HG02852 (cell line): ENCODE measurements at regions not wholly inside any gene's neighbourhood (a gene's known extent, or its start where the extent isn't known, plus 50 kb on each side); places are given as distances from the start of the nearest gene placed in this dataset.

Source experiments
- ATAC-seq: cut with Tn5 transposase; IDR thresholded peaks from one replicate; pipeline ENCODE4 v1.9.1; 2021; ENCODE audit warnings: mild to moderate bottlenecking, moderate library complexity; ENCODE audit not compliant: unreplicated experiment

DNA sequence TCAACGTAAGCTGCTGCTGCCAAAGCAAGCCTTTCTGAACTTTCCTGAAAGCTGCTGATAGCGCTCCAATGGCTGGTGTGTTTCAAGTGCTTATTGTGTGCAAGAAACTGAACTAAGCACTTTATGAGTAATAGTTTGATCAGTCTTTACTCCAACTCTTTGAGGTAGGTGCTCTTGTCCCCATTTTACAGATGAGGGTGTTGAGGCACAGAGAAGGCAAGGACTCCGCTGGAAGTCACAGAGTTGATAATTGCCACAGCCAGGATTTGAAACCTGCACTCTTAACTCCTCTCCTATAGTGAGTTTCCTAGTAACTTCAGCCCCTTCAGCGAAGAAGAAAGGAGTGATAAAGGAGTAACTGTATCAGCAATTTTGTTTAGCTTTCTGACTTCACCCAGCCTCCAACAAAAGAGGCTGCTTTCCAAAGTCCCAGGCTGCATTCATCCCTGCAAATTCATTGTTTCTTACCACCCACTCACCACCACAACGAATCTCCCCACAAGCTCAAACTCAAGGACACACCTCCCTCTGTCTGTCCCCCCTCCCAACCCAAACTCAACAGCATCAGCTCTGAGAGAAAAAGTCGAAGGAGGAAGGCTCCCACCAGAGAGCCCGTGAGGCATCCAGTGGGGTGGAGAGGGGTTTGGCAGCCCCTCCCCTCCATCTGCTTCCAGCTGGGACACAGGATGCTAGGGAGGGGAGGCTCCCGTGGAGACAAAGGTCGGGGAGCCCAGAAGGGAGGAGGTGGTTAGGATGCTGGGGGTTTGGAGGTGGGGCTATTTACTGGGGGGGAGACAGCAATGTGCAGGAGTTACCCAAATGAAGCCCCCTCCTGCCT, 139.6 kb downstream of the NAV1 start:
- no peak for ATAC-seq

DNA sequence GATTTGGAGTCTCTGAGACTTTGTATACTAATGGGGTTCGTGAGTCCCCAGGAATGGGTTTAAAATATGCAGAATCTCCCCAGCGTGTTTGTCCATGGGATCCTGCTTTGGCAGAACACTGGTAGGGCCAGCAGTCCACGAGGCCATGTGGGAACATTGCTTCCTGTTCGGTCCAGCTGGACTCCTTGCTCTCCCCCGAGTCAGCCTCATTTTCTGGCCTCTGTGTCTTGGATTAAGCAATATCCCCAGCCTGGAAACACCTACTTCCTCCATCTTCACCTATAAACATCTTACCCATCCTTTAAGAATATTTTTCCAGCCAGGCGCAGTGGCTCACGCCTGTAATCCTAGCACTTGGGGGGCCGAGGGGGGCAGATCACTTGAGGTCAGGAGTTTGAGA, 142.4 kb downstream of the NAV1 start:
- no peak for ATAC-seq

DNA sequence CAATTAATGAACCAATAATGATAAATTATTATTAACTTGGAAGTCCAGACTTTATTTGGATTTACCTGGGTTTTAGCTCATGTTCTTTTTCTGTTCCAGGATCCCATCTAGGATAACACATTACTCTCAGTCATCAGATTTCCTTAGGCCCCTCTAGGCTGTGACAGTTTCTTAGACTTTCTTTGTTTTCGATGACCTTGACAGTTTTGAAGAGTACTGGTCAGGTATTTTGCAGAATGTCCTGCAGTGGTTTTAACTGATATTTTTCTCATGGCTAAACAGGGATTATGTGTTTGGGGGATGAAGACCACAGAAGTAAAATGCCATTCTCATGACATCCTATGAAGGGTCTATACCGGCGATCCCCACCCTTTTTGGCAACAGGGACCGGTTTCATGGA, 144.0 kb downstream of the NAV1 start:
- no peak for ATAC-seq

DNA sequence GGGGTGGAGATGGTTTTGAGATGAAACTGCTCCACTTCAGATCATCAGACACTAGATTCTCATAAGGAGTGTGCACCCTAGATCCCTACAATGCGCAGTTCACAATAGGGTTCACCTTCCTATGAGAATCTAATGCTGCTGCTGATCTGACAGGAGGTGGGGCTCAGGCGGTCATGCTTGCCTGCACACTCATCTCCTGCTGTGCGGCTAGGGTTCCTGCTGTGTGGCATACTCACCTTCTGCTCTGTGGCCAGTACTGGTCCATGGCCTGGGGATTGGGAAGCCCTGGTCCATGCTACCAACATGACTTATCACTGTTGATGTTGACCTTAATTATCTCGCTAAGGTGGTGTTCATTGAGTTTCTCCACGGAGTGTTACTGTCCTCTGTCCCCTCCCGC, 144.5 kb downstream of the NAV1 start:
- no peak for ATAC-seq

DNA sequence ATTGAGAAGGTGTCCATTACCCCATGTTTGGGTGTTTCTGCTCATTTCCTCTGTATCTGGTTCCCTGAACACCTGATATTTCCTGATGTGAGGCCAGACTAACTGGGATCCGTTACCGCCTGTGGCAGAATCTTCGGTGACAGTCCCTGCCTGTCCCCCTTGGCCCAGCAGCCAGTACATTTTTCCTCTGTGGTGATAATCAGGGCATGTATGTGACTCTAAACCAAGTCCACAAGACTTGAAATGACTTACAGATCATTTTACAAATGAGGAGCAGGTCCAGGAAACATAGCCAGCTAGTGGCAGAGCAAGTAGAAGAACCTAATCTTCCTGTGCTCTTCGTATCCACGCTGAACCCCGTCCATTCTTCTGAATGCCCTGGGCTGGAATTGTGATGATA, 143.5 kb upstream of the IPO9 start:
- ATAC-seq: no peak

DNA sequence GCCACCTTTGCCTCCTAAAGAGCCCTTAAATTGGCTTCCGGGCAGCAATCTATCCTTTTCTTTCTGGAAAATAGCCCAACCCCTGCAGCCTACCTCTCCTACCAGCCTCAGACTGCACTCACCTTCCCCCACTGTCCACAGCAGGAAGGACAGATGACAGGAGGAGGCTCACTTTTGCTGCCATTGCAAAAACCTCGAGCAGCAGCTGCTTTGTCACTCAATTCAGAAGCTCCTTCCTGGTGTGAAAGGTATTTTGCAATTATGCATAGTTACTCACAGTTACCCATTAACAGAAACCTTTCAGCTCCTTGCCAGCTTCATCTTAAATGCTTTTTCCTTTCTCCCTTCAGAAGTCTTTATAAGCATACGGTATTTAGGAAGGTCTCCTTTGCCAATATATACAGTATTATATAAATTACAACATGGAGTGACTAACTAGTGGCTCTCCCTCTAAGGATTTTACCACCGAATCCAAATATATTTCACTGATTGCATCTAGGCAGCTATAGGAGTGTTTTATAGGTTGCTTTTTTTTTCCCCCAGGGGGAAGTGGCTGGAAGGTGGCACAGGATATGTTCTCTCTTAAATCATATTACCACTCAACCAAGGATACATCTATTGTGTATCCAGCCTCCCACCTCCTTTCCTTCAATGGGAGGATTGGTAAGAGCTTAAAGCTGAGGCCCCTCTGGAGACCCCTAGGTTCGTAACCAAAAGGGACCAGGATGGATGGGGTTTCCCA, 142.1 kb upstream of the IPO9 start:
- ATAC-seq: no peak

DNA sequence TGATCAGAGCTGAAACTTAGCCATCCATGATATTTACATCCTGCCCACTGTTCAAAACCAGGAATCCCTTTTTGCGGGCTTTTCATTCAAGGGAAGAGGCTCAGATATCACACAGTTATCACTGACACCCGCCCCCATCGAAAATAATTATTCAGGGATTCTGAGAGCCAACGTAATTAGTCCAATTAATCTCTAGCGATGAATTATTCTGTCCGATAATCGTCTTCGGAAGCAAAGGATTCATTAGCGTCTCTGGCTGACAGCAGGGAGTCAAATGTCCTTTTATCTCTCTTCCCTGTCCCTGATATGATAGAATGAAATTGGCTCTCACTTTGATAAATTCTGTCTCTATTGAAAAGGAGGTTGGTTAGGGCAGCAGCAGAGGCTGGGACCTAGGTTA, 140.4 kb upstream of the IPO9 start:
- no peak for ATAC-seq

DNA sequence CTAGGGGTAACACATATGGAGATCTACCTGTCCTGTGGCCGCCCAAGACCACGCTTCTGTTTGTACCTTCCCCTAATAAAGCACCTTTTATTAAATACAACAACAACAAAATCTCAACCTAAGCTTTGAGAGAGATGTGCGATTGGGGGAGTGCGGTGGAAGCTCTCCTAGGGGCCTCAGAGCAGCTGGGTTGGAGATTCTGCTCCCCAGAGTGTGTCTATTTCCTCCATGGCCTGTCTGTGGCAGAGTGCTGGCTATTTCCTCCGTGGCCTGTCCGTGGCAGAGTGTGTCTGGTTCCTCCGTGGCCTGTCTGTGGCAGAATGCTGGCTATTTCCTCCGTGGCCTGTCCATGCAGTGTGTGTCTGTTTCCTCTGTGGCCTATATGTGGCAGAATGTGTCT, 139.3 kb upstream of the IPO9 start:
- no peak for ATAC-seq

DNA sequence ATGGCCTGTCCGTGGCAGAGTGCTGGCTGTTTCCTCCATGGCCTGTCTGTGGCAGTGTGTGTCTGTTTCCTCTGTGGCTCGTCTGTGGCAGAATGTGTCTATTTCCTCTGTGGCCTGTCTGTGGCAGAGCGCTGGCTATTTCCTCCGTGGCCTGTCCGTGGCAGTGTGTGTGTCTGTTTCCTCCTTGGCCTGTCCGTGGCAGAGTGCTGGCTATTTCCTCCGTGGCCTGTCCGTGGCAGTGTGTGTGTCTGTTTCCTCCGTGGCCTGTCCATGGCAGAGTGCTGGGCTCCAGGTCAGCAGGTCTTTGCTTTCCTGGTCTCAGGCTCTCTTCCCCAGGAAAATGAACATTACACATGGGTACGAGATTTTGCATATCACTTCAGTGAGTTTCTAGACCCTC, 138.4 kb upstream of the IPO9 start:
- no peak for ATAC-seq

DNA sequence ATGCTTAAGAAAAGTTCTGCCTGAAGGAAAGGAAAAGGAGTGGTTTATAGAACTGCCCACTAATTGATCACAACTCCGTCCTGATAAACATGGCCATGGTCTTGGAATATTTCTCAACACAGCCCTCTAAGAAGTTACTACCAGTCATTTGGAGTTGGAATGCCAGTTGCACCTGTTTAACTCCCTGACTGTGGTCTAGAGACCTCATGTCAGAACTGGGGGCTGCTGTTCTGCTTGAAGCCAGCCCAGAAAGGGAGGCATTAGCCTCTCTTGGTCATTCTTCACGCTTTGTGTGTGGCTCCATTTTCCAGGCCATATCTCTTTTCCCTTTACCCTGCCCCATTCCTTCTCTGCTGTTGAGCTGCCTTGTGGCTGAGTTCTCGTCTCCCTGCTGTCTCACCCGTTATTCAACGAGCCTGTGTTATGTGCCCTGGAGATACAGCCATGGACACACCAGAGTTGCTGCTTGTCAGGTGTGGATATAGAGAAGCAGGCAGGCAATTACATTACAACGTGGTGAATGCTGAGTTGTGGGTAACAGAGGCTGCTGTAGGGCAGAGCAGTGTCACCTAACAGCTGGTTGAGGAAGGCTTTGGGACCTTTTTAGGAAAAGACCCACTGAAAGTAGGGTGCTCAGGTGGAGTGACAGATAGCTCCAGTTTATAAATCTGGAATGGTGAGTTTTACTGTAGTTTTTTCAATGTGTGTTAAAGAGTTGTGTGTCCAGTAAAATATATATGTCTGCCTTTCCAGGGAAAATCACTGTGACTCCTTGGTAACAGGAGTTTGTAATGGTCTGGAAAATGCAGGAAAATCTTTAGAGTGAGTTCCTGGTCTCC, 137.0 kb upstream of the IPO9 start:
- no peak for ATAC-seq

DNA sequence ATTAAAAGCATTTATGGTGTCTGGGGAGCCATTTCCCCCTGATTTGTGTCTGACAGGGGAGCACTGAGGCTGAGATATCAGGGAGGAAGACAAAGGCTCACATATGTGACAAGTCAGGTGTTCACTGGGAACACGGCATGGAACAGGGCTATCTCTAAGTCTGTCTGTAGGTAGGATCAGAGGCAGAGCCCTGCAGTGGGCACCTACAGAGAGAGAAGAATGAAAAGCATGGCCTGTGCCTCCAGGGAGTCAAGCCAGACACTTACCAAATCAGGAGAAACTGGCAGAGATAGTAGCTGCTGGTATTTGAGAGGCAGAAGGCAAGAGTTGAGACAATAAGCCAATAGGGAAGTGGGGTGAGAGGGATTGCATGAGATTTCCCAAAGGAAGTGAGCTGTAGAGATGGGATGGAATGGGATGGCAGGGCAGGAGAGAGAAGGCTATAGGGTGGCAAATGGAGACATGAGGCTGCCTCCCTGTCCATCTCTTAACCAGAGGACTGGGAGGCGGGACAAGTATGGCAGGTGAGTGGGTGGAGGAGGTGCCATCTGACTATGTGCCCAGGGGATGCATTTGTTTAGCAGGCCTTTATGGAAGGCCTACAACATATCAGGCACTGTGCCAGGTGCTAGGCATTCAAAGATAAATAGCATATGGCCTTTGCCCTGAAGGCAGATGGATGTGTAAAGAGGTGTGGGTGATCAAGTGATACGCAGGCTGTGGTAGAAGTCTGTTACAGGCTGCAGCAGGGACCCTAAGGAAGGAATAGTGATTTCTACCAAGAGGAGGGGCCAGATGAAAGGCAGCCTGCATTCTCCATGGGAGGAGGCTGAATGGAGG, 136.2 kb upstream of the IPO9 start:
- no peak for ATAC-seq

DNA sequence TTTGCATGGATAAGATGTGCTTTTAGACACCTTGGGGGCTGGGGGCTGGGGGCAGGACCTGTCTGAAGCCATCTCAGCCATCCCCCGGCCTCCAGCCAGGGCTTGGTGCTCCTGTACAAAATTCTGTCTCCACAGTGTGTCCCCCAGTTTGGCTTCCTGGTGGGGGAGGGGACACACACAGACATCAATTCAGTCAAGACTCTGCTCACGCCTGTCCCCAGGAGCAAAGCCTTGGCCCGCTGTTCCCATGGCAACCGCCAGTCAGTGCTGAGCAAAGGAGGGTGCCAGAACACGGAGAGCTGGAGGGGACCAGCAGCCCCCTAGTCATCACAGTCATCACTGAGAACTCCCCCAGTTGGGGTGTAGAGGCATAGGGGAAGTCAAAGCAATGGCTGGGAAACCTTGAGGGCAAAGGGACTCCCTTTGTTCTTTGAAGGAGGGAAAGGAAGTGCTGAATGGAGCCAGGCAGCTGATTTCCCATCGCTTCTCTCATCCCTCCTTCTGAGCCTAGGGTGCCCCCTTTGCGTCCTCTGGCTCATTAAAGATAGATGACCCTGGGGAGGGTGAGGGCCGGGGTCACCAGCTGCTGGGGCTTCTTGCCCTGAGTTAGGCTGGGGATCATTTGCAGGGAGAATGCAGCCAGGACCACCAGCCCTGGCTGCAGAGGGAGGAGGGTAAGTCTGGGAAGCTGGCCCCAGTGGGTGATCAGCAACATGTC, 134.9 kb upstream of the IPO9 start:
- no peak for ATAC-seq

DNA sequence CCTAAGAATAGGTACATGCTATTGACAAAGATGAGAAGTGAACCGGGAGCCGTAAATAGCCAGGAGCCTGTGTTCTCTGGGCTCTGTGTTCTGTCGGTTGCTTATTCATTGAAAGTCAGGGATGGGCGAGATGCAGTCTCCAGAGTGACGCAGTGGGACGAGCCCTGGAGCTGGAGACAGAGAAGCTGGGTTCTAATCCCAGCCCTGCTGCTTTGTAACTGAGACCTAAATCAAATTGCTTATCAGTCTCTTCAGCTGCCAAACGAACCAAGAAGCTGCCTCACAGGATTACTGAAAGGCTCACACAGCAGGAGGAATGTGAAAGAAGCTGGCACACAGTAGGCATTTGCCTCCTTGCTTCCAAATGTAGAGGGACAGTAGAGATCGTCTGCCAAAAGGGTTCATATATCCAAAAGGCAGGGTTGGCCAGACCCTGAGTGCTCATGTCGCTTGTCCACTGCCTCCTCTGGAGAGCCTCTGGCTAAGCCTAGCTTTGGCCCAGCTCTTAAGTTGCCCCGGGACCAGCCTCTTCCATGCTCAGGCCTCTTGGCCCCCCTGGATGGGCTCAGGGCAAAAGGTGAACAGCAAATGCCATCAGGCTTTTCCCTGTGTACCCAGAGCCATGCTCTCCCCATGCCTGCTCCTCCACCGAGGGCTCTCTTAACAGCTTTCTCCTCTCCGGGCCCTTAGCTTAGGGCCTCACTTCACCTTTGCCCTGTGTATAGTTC, 134.2 kb upstream of the IPO9 start:
- ATAC-seq: no peak

DNA sequence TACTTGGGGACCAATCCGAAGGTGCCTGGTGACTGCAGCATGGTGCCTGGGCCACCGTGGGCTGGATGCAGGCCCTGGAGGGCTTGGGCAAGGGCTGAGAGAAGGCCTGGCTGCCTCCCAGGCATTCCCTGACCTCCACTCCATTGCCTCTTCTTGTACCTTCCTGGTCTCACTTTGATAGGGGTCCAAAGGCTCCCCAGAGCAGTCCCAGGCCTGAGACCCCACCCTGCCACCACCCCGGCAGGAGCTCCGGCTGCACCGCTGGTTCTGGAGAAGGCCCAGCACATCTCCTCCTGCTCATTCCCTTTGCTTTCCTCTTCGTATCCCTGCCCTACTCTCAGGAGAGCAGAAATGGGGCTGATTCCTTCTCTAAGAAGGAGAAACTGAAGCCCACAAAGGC, 133.3 kb upstream of the IPO9 start:
- ATAC-seq: no peak

DNA sequence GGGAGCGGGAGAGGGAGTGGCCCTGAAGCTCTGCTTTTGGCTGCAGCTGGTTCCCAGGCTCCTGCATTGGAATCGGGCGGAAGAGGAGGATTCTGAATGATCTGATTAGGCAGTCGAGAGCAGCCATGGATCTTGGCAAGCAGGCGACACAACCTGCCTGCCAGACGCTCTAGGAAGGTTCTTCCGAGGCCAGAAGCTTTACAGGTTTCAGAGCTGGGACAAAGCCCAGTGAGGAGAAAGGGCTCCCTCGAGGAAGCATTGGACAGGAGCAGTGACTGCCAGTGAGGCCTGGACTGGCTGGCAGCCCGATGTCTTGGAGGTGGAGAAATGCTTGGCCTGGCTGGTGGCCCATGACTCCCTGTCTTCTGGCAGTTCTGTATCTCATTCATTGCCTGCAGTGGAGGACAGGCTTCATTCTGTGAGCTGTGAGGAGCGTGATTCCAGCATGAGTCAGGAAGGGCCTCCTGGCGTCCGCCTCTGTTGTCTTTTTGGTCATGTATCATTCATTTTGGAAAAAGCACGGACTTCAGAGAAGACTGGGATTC, 132.7 kb upstream of the IPO9 start:
- no peak for ATAC-seq

DNA sequence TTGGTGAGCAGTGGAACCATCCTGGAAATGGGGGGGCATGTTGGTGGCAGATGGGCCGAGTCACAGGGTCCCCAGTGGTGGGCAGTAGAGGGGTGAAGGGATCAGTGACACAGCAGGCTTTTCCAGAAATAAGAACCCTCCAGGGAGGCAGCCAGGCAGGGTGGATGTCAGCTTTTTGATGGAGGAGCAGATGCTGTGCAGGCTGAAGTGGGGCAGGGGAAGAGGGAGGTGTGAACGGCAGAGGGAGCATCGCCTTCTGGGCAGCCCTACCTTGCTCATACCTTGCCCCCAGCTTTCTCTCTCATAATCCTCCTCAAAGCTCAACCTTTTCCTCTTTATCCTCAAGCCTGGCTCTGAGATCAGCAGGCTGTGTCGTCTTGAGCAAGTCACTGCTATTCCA, 131.8 kb upstream of the IPO9 start:
- no peak for ATAC-seq

DNA sequence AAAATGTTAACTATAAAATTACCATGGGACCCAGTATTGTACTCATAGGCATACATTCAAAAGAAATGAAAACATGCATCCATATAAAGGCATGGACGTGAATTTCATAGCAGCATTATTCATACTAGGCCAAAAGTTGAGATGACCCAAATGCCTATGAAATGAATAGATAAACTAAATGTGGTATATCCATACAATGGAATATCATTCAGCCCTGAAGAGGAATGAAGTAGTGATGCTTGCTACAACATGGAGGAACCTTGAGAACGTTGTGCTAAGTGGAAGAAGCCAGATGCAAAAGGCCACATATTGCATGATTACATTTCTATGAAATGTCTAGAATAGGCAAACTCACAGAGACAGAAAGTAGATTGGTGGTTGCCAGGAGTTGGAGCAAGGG, 127.1 kb upstream of the IPO9 start:
- ATAC-seq: no peak

DNA sequence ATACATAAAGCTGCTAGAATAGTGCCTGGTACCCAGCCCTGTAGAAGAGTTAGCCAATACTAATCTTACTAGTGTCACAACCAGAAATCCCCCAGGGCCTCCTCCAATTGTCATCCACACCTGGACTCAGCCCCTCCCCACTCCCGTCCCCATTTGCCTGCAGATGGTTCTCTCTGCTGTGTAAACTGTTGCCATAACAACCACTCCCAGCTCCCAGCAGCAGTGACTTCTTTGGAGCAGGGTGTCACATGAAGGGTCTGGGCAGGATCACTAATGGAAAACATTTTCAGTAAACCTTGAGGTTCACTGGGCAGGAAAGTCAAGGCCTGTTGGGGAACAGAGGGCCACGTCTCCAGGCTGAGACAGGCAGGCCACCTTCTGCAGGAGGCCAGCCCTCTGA, 126.0 kb upstream of the IPO9 start:
- no peak for ATAC-seq
